VCaP (cell line): ENCODE measurements at regions not wholly inside any gene's neighbourhood (a gene's known extent, or its start where the extent isn't known, plus 50 kb on each side); places are given as distances from the start of the nearest gene placed in this dataset.

ENCODE experiments used
- H3K27ac ChIP-seq: fragments of 450-650 bp; 2 replicates; pipeline ENCODE4 v1.5.1; 2017
- CTCF ChIP-seq: fragments of 450-650 bp; conservative IDR thresholded peaks from 2 replicates; pipeline ENCODE4 v1.5.1; 2017; ENCODE audit warnings: mild to moderate bottlenecking, moderate library complexity

DNA sequence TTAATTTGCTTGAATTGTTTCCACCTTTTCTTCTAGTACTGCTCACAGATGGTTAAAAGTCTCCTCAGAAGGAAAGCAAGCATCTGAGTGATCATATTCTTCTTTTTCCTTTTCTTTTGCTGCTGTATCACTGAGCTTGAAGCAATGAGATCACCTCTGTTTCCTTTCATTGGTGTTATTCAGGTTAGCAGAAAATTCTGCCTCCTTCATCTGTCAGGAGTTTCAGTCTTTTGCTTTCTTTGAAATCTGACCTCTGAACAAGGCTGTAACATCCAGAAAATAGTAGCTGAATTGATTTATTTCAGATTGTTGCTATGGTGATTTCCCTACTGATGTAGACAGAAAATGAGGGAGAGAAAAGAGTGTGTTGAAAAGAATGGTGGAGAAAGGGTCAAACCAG, 343.0 kb downstream of the MFSD1 start:
- no peak for TF ChIP-seq CTCF

GRCh38 chr3:159146392-159146791, 344.5 kb downstream of the MFSD1 start:
- no peak for TF ChIP-seq CTCF
- H3K27ac ChIP-seq, result no peak overlapping the region

More for the DNA sequence above, 343.0 kb downstream of the MFSD1 start:
- no peak overlapping the region for H3K27ac ChIP-seq

DNA sequence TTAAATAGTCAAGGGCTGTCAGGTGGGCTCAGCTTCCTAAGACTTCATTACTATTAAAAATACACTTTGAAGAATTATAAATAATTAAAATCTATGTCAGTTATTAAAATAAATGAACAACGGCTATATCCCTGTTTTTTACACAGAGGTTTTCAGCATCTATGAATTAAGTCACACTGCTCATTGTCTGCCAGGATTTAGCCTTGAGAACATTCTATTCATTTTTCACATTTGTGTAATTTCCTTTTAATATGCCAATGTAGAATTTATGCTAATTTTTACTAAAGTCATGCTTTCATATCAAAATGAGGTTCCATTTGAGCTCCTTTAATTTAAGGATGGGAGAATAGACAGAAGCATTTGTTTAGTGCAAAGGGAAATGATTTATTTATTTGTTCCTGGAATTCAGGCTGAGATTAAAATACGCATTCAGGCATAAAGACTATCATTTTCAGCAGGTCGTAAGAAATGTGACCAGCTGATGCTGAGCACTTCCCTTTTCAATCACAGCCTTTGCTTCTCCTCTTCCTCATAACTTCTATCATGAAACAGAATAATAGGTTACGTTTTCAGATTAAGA, 345.1 kb downstream of the MFSD1 start:
- no peak overlapping the region for H3K27ac ChIP-seq
- no peak for TF ChIP-seq CTCF

DNA sequence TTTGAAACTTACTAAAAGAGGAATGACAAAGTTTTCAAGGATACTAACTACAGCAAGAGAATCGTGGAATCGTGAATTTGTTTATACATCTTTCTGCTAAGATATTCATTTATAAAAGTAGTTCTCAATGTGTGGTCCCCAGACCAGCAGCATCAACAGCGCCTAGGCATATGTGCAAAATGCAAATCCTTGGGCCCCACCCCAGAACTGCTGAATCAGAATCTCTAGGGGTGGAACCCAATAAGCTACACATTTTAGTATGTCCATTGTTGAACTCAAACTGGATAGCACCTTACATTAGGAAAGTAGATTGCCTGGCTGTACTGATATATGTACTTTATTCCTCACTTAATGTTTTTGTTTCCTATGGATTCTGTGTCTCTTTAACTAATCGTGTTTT, 346.0 kb downstream of the MFSD1 start:
- no peak overlapping the region for H3K27ac ChIP-seq
- no peak for TF ChIP-seq CTCF

GRCh38 chr3:159148466-159148865, 346.6 kb downstream of the MFSD1 start:
- no peak overlapping the region for H3K27ac ChIP-seq
- no peak for TF ChIP-seq CTCF

DNA sequence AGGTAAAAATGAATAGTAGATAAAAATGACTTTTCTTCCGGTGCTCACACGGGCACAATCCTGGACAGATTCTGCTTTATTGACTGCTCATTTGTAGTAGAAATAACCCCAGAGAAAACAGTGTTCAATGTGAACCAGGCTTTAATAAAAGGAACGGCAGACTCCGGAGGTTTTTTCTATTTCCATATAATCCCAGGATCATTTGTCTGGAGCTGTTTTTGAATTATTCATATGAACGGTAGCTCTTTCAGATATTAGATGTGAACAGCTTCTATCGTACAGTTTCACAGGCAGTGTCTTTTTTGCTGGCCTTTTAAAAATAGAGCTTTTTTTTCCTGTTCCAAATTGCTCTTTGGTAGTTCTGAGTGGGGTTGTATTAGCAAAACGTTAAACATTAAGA, 347.3 kb downstream of the MFSD1 start:
- no peak overlapping the region for H3K27ac ChIP-seq

GRCh38 chr3:159149633-159150032, 347.8 kb downstream of the MFSD1 start:
- TF ChIP-seq CTCF, result no peak
- H3K27ac ChIP-seq, result no peak overlapping the region

More for the DNA sequence above, 347.3 kb downstream of the MFSD1 start:
- TF ChIP-seq CTCF, result no peak
